Heart right ventricle (tissue), 16 donors: ENCODE measurements at regions not wholly inside any gene's neighbourhood (a gene's known extent, or its start where the extent isn't known, plus 50 kb on each side); places are given as distances from the start of the nearest gene placed in this dataset.
A peak's percentile ranks its signal among the peaks of the same experiment; 100 is the strongest.

Source experiments
- ATAC-seq, 8 donors: fragments of 200-7000 bp; cut with Tn5 transposase; one replicate each; pipeline ENCODE4 v1.9.1; 2020; ENCODE audit warnings: mild to moderate bottlenecking in 8 of 8, moderate library complexity in 8 of 8, moderate number of reproducible peaks in 1 of 8
- DNase-seq, 2 donors: peaks; one replicate each; pipeline ENCODE4 v3.0.0-alpha.2; 2020
- H3K27ac ChIP-seq, 10 donors: fragments of 200-600 bp; sonication (generic) in 2 of 10; one replicate each; pipeline versions ENCODE4 v1.5.0 to v1.8.0; 2020 to 2022; ENCODE audit warnings: mild to moderate bottlenecking in 3 of 10
- H3K27me3 ChIP-seq, 7 donors: fragments of 200-600 bp; one replicate each; pipeline ENCODE4 v1.8.0; 2021 to 2022; ENCODE audit warnings: mild to moderate bottlenecking in 2 of 7
- H3K36me3 ChIP-seq, 9 donors: fragments of 200-600 bp; sonication (generic) in 1 of 9; one replicate each; pipeline versions ENCODE4 v1.5.0 to v1.8.0; 2020 to 2022; ENCODE audit warnings: mild to moderate bottlenecking in 2 of 9
- H3K4me1 ChIP-seq, 9 donors: fragments of 200-600 bp; sonication (generic) in 1 of 9; one replicate each; pipeline versions ENCODE4 v1.5.0 to v1.8.0; 2020 to 2022; ENCODE audit warnings: mild to moderate bottlenecking in 4 of 9
- H3K4me3 ChIP-seq, 10 donors: fragments of 200-600 bp; sonication (generic) in 2 of 10; one replicate each; pipeline versions ENCODE4 v1.5.0 to v1.8.0; 2020 to 2022; ENCODE audit warnings: mild to moderate bottlenecking in 7 of 10, moderate library complexity in 2 of 10
- H3K9me3 ChIP-seq, 11 donors: fragments of 200-600 bp in 10 of 11; sonication (generic) in 2 of 11; one replicate each; pipeline versions ENCODE4 v1.5.0 to v1.8.0; 2013 to 2022; ENCODE audit warnings: mild to moderate bottlenecking in 2 of 11, control low read depth in 1 of 11, moderate library complexity in 1 of 11
- WGBS, 2 donors: extraction: QIAGEN DNeasy Blood & Tissue Kit; methylation state at CpG; one replicate each; pipeline ENCODE4 v1.1.7; 2013; ENCODE audit warnings: inconsistent platforms in 1 of 2; 5-methylcytosine and 5-hydroxymethylcytosine counted together
- intact Hi-C, 10 donors: fragments of 100-400 bp; cut with DNase I; formaldehyde crosslinking; loops; one replicate each; pipeline versions ENCODE4 v1.11.1 to v1.14.2; 2022
- TF ChIP-seq, protein P1 (sequence below), 9 donors: fragments of 200-600 bp; sonication (generic) in 2 of 9; IDR thresholded peaks; one replicate each; pipeline versions ENCODE4 v1.5.0 to v1.8.0; 2021 to 2022; ENCODE audit warnings: antibody characterized with exemption in 9 of 9, mild to moderate bottlenecking in 5 of 9, moderate library complexity in 1 of 9
- donor health status: Arrhythmogenic right ventricular cardiomyopathy.
- donor health status: ischemic (EF 13 %, LVEDD 7.1; RV severe dilation, severe dysfunction).
- donor health status: healthy with polysubstance abuse.
- donor health status: DM: no; HTN: yes; CAD: no.
- donor health status: DM: no; HTN: no; CAD: no.
- donor health status: ischemic (EF 25% LVEDD 6.9; RV normal size, moderate dysfunction).
- donor health status: ischemic (EF 25% LVEDD 5.7; RV mildly dilated, moderate dysfunction).
- donor health status: healthy.
- donor health status: DM: yes; HTN: yes; CAD: no.
- donor health status: Ischemic cardiomyopathy.
- donor health status: ischemic (EF 35%, LVEDD 5.7; RV mildly dilated, moderate dysfunction).
- donor health status: nonischemic (EF 11% LVEDD 7.7; RV severe dilation, severe dysfunction).
- donor health status: DM: yes; HTN: yes; CAD: no.
- donor health status: PGD.
- donor health status: ischemic (EF 29% LVEDD 5.4; RV normal size, mild dysfunction).
- donor health status: nonischemic (EF 23%, LVEDD 6.1; RV moderate dilation, normal function).

DNA sequence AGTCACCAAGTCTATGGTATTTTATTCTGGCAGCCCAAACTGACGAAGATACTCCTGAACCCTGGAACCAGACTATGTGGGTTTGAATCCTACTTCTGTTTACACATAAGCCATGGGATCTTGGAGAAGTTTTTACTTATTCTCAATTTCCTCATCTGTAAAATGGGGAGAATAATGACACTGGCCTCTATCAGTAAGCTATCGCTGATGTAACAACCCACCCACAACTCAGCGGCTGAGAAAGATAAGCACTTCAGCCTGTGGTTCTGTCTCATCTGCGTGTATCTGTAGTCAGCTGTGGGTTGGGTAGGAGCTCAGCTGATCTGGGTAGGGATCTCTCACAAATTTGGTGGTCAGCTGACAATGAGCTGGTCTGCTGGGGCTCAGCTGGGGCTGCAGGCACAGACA, 68.0 kb upstream of the ALX4 start:
- Histone ChIP-seq H3K27ac (no peak overlapping the region), H3K4me1 (no peaks in the 10 kb centered on the region), H3K9me3 (peaks cover 0 to 10% (median 0%) of the 10 kb centered on the region in 11 donors), H3K4me3 (no peak overlapping the region), H3K36me3 (no peaks in the 10 kb centered on the region), H3K27me3 (peaks cover 0 to 26% (median 5%) of the 10 kb centered on the region in 7 donors)
- DNase-seq, result no peak
- intact Hi-C loops, result no loop called here
- 91 to 92% methylated on average over 4 of the region's 4 CpGs for WGBS, 2 donors
- TF ChIP-seq, protein P1, sequence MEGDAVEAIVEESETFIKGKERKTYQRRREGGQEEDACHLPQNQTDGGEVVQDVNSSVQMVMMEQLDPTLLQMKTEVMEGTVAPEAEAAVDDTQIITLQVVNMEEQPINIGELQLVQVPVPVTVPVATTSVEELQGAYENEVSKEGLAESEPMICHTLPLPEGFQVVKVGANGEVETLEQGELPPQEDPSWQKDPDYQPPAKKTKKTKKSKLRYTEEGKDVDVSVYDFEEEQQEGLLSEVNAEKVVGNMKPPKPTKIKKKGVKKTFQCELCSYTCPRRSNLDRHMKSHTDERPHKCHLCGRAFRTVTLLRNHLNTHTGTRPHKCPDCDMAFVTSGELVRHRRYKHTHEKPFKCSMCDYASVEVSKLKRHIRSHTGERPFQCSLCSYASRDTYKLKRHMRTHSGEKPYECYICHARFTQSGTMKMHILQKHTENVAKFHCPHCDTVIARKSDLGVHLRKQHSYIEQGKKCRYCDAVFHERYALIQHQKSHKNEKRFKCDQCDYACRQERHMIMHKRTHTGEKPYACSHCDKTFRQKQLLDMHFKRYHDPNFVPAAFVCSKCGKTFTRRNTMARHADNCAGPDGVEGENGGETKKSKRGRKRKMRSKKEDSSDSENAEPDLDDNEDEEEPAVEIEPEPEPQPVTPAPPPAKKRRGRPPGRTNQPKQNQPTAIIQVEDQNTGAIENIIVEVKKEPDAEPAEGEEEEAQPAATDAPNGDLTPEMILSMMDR (IDR thresholded peaks at IDR 0.05), result no peak
- no peak for ATAC-seq

- WGBS, 2 donors, result 70 to 80% methylated on average over 10 to 11 of the region's 11 CpGs
- TF ChIP-seq, protein P1 (IDR thresholded peaks at IDR 0.05), result no peak
- Histone ChIP-seq H3K4me1 (no peaks in the 10 kb centered on the region), H3K9me3 (peaks cover 0 to 10% (median 0%) of the 10 kb centered on the region in 11 donors), H3K4me3 (no peak overlapping the region), H3K27ac (no peak overlapping the region), H3K36me3 (no peaks in the 10 kb centered on the region), H3K27me3 (peaks cover 0 to 30% (median 5%) of the 10 kb centered on the region in 7 donors)
- intact Hi-C loops, result no loop called here
- ATAC-seq (peak in 7 of 8 donors; percentile 22 to 79 (median 68)), DNase-seq (no peak)
These were observed 69.4 kb upstream of the ALX4 start for GRCh38 chr11:44379141-44380008.

GRCh38 chr11:44380009-44380313, 70.0 kb upstream of the ALX4 start:
- no peak overlapping the region for H3K27ac ChIP-seq
- no peak for DNase-seq
- H3K36me3 ChIP-seq, result no peaks in the 10 kb centered on the region
- peaks cover 0 to 30% (median 5%) of the 10 kb centered on the region in 7 donors for H3K27me3 ChIP-seq
- H3K4me1 ChIP-seq, result no peaks in the 10 kb centered on the region
- peak in 1 of 8 donors; percentile 32 for ATAC-seq
- 89% methylated on average over 3 of the region's 3 CpGs for WGBS, 2 donors
- TF ChIP-seq, protein P1 (IDR thresholded peaks at IDR 0.05), result no peak
- H3K9me3 ChIP-seq, result peaks cover 0 to 10% (median 0%) of the 10 kb centered on the region in 11 donors
- H3K4me3 ChIP-seq, result no peak overlapping the region
- intact Hi-C loops, result no loop called here

- Histone ChIP-seq H3K9me3 (peaks cover 0 to 10% (median 0%) of the 10 kb centered on the region in 11 donors), H3K36me3 (no peaks in the 10 kb centered on the region), H3K27ac (no peak overlapping the region), H3K27me3 (peaks cover 0 to 30% (median 5%) of the 10 kb centered on the region in 7 donors), H3K4me3 (no peak overlapping the region), H3K4me1 (no peaks in the 10 kb centered on the region)
- intact Hi-C loops, result no loop called here
- TF ChIP-seq, protein P1 (IDR thresholded peaks at IDR 0.05), result no peak
- DNase-seq (no peak), ATAC-seq (no peak)
- 88 to 90% methylated on average over 7 of the region's 7 CpGs for WGBS, 2 donors
These were observed 70.9 kb upstream of the ALX4 start for GRCh38 chr11:44380820-44381219.
